ENCODE measurements at regions not wholly inside any gene's neighbourhood (a gene's known extent, or its start where the extent isn't known, plus 50 kb on each side); places are given as distances from the start of the nearest gene placed in this dataset.

DNA sequence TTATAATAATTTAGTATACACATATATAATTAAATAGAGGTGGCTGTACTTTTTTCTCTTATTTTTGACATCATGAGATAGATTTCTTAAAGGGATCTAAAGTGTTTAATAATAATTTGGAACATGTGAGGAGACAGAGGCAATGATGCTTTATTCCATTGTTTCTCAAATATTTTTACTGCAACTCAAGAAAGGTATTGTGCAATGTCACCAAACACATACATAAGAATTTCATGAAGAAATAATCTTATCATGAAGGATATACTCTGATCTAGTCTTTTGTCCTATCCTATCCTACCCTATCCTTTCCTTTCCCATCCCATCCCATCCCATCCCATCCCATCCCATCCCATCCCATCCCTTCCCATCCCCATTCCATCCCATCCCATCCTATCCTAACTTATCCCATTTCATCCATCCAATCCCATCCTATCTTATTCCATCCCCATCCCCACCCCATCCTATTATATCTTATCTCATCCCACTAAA is 232.1 kb upstream of the SMIM21 start:
- no peak for DNase-seq (ENCODE audit: low spot score)

DNA sequence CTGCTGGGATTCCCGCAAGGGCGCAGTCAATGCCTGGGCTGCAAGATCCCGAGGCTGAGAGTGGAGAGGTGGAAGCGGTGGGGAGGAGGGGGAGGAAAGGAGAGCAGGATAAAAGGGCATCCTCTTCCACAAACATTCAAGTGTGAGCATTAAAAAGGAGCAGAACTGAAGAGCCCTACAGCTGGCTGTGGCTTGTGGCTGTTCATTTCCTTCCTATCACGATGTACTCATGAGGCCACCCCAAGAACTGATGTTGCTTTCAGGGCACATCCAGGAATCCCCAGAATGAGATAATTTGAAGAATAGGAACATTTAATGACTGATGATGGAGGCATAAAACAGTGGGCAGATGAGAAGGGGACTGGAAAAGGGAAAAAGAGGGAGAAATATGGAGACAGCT is 230.8 kb upstream of the SMIM21 start:
- DNase-seq (ENCODE audit: low spot score), result no peak

GRCh38 chr18:75656563-75657247 is 229.2 kb upstream of the SMIM21 start:
- DNase-seq (ENCODE audit: low spot score), result no peak

GRCh38 chr18:75656035-75656434 is 228.5 kb upstream of the SMIM21 start:
- no peak for DNase-seq (ENCODE audit: low spot score)

GRCh38 chr18:75654851-75655751 is 227.6 kb upstream of the SMIM21 start:
- peak; percentile 8 for DNase-seq (ENCODE audit: low spot score)

DNA sequence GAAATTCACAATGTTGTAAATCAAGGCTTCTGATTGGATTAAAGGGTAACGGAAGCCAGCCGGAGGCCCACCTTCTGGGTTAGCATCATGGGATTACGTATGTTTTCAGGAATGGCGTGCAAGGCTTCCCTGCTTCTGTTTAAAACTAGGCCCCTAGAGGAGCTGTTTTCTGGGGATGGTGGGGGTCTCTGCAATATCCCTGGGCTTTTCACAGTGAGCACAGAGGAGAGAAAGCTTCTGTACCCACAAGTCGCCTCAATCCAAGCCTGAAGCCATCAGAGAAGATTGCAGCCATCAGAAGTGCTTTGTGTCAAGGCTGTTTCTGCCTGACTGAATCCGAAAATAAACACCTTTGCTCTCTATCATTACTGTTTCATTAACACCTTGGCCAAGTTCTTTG is 226.9 kb upstream of the SMIM21 start:
- no peak for DNase-seq (ENCODE audit: low spot score)

GRCh38 chr18:75652528-75652927 is 225.0 kb upstream of the SMIM21 start:
- no peak for DNase-seq (ENCODE audit: low spot score)

DNA sequence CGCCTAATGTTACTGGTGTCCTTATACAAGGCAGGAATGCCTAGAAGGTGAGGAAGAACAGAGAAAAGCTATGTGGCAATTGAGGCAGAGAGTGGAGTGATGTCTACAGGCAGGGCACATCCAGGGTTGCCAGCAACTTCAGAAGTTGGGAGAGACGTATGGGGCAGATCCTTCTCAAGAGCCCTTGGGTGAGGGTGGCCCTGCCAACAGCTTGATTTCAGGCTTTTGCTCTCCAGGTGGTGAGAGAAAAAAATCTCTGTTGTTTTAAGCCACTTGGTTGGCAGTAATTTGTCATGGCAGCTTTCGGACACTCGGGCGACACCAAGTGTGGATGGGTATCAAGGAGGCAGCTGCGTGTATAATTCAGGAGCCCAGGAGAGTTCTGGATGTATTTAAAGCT is 217.4 kb upstream of the SMIM21 start:
- no peak for DNase-seq (ENCODE audit: low spot score)

DNA sequence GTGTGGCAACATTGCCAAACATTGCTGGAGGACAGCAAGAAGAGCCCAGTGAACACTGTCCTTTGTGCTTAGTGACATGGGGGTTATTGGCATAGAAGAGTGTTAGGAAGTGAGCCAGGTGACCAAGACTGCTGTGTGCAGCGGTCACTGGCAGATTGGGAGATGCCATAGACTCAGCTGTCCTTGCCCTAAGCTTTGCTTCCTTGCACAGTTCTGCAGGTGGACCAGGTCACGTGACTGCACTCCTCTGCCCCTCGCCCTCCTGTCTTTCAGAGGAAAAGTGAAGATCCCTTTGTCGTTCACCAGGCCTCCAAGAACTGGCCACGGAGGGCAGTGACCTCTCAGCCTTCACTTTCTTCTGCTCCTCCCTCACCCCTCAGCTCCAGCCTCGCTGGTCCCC is 215.6 kb upstream of the SMIM21 start:
- no peak for DNase-seq (ENCODE audit: low spot score)

GRCh38 chr18:75639472-75639831 is 211.9 kb upstream of the SMIM21 start:
- DNase-seq (ENCODE audit: low spot score), result no peak

GRCh38 chr18:75638776-75639471 is 211.4 kb upstream of the SMIM21 start:
- peak; percentile 45 for DNase-seq (ENCODE audit: low spot score)

DNA sequence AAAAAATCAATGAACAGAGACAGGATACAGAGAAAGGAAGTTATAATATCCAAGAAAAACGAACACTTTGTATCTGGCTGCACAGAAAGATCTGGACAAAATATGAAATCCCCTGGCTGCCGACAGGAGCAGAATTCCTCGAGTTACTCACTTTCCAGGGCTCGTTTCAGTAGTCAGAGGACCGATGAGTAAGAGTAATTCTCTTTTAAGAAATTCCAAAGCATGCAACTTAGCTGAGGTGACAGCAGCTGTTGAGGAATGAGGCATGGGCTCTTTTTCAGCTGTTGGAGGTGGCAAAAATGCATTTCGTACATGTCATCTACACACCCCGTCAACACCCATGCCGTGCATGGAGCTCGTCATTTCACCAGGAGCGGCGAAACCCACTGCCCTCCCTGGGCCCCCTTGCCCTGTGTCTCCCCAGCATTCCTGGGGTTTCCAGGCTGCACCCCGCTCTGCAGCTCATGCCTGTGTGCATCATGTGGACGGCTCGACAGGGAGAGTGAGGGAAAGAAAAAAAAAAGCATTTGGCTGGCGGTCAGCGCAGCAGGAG is 210.8 kb upstream of the SMIM21 start:
- peak; percentile 82 for DNase-seq (ENCODE audit: low spot score)

DNA sequence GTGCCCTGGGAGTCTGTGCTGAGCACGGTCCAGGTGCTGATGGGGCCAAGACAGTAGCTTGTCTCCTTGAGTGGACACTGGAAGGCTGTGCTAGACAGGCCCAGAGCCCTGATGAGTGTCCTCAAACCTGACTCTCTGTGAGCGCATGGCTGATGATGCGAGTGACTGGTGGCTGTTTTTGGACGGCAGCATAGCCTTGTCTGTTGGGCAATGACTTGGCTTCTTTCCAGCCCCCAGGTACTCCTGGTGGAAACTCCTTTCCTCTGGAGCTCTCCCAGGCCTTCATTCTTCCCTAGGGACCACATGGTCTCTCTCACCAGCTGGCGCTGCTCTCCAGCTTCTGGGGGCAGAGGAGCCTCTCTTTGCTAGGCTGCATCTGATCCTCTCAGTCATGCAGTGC is 207.6 kb upstream of the SMIM21 start:
- no peak for DNase-seq (ENCODE audit: low spot score)

DNA sequence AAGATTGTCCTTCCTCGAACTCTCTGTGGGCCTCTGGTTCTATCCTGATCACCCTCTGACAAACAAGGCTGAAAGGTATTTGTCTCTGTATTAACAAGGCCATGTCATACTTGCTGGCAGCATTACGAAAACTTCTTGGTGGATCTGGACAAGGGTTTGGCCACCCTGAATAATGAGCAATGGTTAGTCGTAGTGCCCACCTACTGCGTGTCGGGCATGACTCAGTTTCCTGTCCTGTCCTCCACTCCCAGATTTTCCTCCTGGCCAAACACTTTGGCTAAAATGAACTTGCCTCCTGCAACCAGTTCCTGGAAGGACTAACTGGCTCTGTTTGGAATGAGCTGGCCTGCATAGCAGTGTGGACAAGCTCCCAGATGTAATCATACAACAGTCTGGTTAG is 198.5 kb upstream of the SMIM21 start:
- DNase-seq (ENCODE audit: low spot score), result peak; percentile 17

GRCh38 chr18:75624869-75625268 is 197.4 kb upstream of the SMIM21 start:
- DNase-seq (ENCODE audit: low spot score), result no peak

DNA sequence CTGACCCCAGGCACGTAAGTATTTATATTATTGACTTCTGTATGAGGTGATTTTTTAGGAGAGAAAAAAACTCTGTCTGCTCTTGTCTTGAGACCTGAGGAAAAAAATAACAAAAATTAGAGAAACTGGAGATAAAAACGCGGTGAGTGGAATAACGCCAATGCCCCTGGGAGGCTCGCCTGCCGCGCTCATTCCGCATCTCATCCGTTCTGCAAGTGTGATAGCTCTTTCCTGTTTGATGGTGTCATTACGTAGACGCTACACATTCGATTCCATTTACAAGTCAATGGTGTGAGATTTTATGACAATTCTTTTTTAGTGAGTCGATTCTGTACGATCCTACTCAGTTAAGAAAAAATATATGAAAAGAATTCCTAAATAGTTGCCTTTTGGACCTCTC is 194.3 kb upstream of the SMIM21 start:
- DNase-seq (ENCODE audit: low spot score), result no peak

GRCh38 chr18:75618146-75618545 is 190.6 kb upstream of the SMIM21 start:
- DNase-seq (ENCODE audit: low spot score), result no peak

DNA sequence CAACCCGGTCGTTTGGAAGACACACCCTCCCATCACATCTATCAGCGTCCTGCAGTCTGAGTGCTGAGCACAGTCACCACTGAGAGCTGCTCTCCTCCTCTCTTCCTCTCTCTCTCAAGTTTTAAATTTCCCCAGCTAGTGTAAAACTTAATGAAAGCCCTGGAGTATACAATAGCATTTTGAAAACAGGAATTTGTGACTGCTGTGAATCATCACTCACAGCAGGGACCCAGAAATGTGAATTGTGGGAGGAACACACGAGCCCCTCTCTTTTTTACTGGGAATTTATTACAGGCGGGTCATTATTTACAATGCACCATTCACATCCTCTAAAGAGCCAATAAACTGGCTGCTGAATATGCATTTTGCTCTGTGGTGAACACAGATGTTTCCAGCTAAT is 185.0 kb upstream of the SMIM21 start:
- no peak for DNase-seq (ENCODE audit: low spot score)

DNA sequence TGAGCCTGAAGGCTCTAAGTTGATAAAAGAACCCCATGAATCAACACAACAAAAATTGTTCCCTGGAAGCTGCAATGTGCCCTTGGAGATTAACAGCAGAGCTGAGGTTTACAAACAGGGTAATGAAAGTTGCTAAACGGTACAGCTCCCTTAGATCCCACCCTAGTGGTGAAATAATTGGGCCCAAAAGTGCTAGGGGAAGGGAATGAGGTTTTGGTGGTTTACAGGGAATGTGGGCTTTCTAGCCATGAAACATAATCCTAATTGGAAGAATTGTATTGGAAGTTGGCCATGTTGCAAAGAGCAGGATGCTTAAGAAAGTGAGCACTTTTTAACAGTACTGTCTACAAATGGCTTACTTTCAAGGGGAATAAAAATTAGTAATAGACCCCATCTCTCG is 180.2 kb upstream of the SMIM21 start:
- DNase-seq (ENCODE audit: low spot score), result no peak

- no peak for DNase-seq (ENCODE audit: low spot score)
These were observed 165.0 kb upstream of the SMIM21 start for GRCh38 chr18:75592527-75592926.

DNA sequence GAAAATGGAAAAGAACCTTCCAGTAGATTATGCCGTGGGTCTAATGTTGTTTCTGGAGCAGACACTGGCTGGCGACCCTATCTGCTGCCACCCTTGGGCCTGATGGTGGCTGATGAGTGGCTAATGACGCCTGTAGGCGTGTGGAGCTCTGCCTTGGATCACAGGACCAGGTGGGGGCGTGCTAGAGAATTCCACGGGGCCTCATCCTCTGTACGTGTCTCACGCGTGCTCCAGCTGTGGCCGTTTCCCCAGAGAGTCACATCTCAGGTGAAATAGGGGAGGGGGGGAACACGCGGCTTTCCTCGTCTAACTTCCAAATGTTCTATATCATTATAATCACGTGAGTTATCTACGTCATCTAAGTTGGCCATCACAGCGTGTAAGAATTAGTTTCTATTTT is 160.9 kb upstream of the SMIM21 start:
- DNase-seq (ENCODE audit: low spot score), result no peak

GRCh38 chr18:75587131-75587530 is 159.6 kb upstream of the SMIM21 start:
- no peak for DNase-seq (ENCODE audit: low spot score)
